HepG2 (cell line): ENCODE measurements at regions not wholly inside any gene's neighbourhood (a gene's known extent, or its start where the extent isn't known, plus 50 kb on each side); places are given as distances from the start of the nearest gene placed in this dataset.

Experiments
- ATAC-seq: fragments of 200-7000 bp; cut with Tn5 transposase; 3 replicates; pipeline ENCODE4 v1.9.1; 2020; ENCODE audit warnings: mild to moderate bottlenecking, moderate library complexity
- BruUV-seq: library from RNA; stranded (reverse); fragments of 400-500 nt; replicated peaks from 2 replicates; lab custom pipeline; 2021; lab: Mats Ljungman, UMichigan
- CTCF ChIA-PET: fragments of 300-600 bp; formaldehyde crosslinking; extraction: SDS; loops from one replicate; lab custom pipeline; 2021; ENCODE audit warnings: low total read pairs, inconsistent platforms, low intra/inter-chr PET ratio; lab: Yijun Ruan, JAX
- POLR2A ChIA-PET: fragments of 350-600 bp; sonication (Branson Sonifier 250); formaldehyde crosslinking; loops from one replicate; lab custom pipeline; 2020; ENCODE audit warnings: antibody characterized with exemption, inconsistent platforms; lab: Yijun Ruan, JAX
- DNase-seq: peaks from one replicate; pipeline ENCODE4 v3.0.0-alpha.2; 2015; ENCODE audit warnings: low spot score
- FAIRE-seq: peaks from 3 replicates; lab custom pipeline; 2011; peaks lifted over from hg19 to GRCh38; lab: Jason Lieb, UNC
- H2AFZ ChIP-seq: one replicate; pipeline ENCODE4 v1.6.1; 2011; ENCODE audit warnings: low read length, inconsistent platforms
- H3K27ac ChIP-seq: fragments of 300-600 bp; 3 replicates; pipeline ENCODE4 v1.8.0; 2011; ENCODE audit warnings: mixed run types, mild to moderate bottlenecking, mixed read lengths, low read length, inconsistent platforms; ENCODE audit not compliant: insufficient read depth; ENCODE audit errors: extremely low read length
- H3K27me3 ChIP-seq, 2 experiments: fragments of 200-600 bp in 1 of 2; 2 replicates in 1 of 2; 3 replicates in 1 of 2; pipeline versions ENCODE4 v1.6.0 to v1.8.0; 2011; ENCODE audit warnings: low read length in 2 of 2, mild to moderate bottlenecking in 2 of 2, moderate library complexity in 2 of 2, inconsistent platforms in 1 of 2; ENCODE audit not compliant: insufficient read depth in 2 of 2, control insufficient read depth in 1 of 2
- H3K36me3 ChIP-seq, 2 experiments: fragments of 200-600 bp in 1 of 2; replicated peaks in 1 of 2; 2 replicates in 1 of 2; 3 replicates in 1 of 2; pipeline versions ENCODE4 v1.5.1 to v1.8.0; 2011; ENCODE audit warnings: low read length in 2 of 2, inconsistent platforms in 1 of 2; ENCODE audit not compliant: insufficient read depth in 2 of 2, control insufficient read depth in 1 of 2
- H3K4me1 ChIP-seq: 2 replicates; pipeline ENCODE4 v1.5.1; 2012; ENCODE audit warnings: low read length, inconsistent platforms; ENCODE audit not compliant: insufficient read depth
- H3K4me2 ChIP-seq: 2 replicates; pipeline ENCODE4 v1.6.0; 2011; ENCODE audit warnings: low read depth, low read length, inconsistent platforms
- H3K4me3 ChIP-seq, 3 experiments: fragments of 200-600 bp in 1 of 3; sonication (generic), shearing (Covaris generic) in 1 of 3; replicated peaks in 1 of 3; 2 replicates each; pipeline ENCODE4 v1.5.1; 2011 to 2016; ENCODE audit warnings: low read length in 3 of 3, inconsistent platforms in 2 of 3, low read depth in 2 of 3, mild to moderate bottlenecking in 2 of 3, control low read depth in 1 of 3, mixed read lengths in 1 of 3; ENCODE audit not compliant: insufficient read depth in 1 of 3
- H3K79me2 ChIP-seq: one replicate; pipeline ENCODE4 v1.6.1; 2011; ENCODE audit warnings: low read length, inconsistent platforms; ENCODE audit not compliant: insufficient read depth
- H3K9ac ChIP-seq: 2 replicates; pipeline ENCODE4 v1.6.0; 2011; ENCODE audit warnings: mild to moderate bottlenecking, low read depth, low read length, inconsistent platforms; ENCODE audit not compliant: insufficient read depth
- H3K9me3 ChIP-seq: 2 replicates; pipeline ENCODE4 v1.5.1; 2012; ENCODE audit warnings: mild to moderate bottlenecking, low read length
- H4K20me1 ChIP-seq: 2 replicates; pipeline ENCODE4 v1.6.0; 2011; ENCODE audit warnings: inconsistent platforms, mild to moderate bottlenecking, low read length, moderate library complexity; ENCODE audit not compliant: insufficient read depth
- AKNA ChIP-seq: sonication (generic); formaldehyde crosslinking; IDR thresholded peaks from 2 replicates; pipeline ENCODE4 v1.4.0; 2020; ENCODE audit warnings: missing genetic modification reagents, borderline replicate concordance
- CENPX ChIP-seq: sonication (generic); formaldehyde crosslinking; IDR thresholded peaks from 2 replicates; pipeline ENCODE4 v1.9.0; 2021; ENCODE audit warnings: mild to moderate bottlenecking, missing genetic modification reagents, moderate library complexity
- MAFF ChIP-seq: IDR thresholded peaks from 2 replicates; pipeline ENCODE4 v1.6.1; 2011; ENCODE audit warnings: low read depth, low read length, improper control_type of control experiment
- MAFK ChIP-seq, 2 experiments: IDR thresholded peaks in 1 of 2; conservative IDR thresholded peaks in 1 of 2; 2 replicates each; pipeline ENCODE4 v1.6.1; 2011; ENCODE audit warnings: improper control_type of control experiment in 2 of 2, low read length in 2 of 2
- MXI1 ChIP-seq: IDR thresholded peaks from 3 replicates; pipeline ENCODE4 v1.6.1; 2012; ENCODE audit warnings: low read depth, low read length, inconsistent platforms, borderline replicate concordance
- ZNF33A ChIP-seq: sonication (generic); formaldehyde crosslinking; IDR thresholded peaks from 2 replicates; pipeline ENCODE4 v1.5.1; 2020; ENCODE audit warnings: missing genetic modification reagents, mild to moderate bottlenecking, moderate library complexity, borderline replicate concordance
- WGBS: methylation state at CpG from one replicate; pipeline ENCODE4 v1.1.6; 2017; ENCODE audit warnings: low lambda C conversion rate; 5-methylcytosine and 5-hydroxymethylcytosine counted together
- in situ Hi-C: cut with HindIII; loops from 2 replicates; pipeline ENCODE4 v1.10.0; 2017; ENCODE audit warnings: low pct_unique_long_range_greater_than_20kb; ENCODE audit not compliant: extremely low pct_ligation_motif_present
- intact Hi-C: fragments of 100-400 bp; cut with micrococcal nuclease; formaldehyde crosslinking; loops from one replicate; pipeline ENCODE4 v1.10.0; 2022; ENCODE audit not compliant: unreplicated experiment

DNA sequence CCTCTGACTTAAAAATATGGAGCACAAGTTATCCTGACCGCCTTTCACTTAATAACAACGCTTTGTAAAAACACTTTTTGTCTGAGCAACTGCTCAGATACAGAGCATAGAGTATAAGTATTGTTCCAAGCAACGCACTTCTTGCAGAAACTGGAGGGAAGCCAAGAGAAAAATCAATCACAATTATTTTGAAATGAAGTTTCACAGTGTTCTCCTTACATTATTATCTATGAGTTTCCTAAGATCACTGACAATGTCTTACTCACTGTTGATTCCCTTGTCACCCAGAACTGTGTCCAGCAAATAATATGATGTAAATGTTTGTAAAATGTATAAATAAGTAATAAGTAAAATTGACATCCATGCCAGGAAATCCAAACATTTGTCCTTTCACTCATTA, 184.6 kb upstream of the GPR149 start (continued):
- TF ChIP-seq AKNA (CRISPR knock-in tag), result no peak
- no peak for TF ChIP-seq ZNF33A (CRISPR knock-in tag)

DNA sequence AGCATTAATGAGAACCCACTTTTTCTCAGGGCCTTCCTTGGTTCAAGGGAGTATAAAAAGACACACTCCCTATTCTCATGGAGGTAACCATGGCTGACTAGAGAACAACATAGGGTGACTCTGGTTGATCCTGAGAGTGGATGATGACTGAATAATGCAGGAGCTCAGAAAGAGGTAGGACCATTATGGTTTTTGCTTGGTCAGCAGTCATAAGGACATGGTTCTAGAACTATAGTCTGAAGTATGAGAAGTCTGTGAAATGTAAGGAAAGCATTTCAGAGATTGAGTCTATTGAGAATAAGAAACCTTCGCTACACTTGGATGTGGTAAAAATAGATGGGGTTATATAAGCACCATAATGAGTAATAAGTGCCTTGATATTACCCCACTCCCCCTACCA, 184.1 kb upstream of the GPR149 start:
- H2AFZ ChIP-seq, result no peak overlapping the region
- 0% methylated on average over 1 of the region's 1 CpG for WGBS
- H3K79me2 ChIP-seq, result no peaks in the 10 kb centered on the region
- TF ChIP-seq MAFF (peak; percentile 66), CENPX (no peak), MAFK (conservative IDR thresholded peaks at IDR 0.05 in 1 of 2, IDR thresholded peaks at IDR 0.05 in 1 of 2; ENCODE audit: low read length in 2 of 2) (peak; percentile 73 to 83), MXI1 (no peak)
- CTCF ChIA-PET, result no interaction called here
- H3K4me2 ChIP-seq, result no peak overlapping the region
- no peaks in the 10 kb centered on the region for H3K27me3 ChIP-seq
- FAIRE-seq (no peak), ATAC-seq (no peak), DNase-seq (no peak)
- H3K36me3 ChIP-seq, result no peaks in the 10 kb centered on the region
- in situ Hi-C loops (no loop called here), intact Hi-C loops (no loop called here)
- no peaks in the 10 kb centered on the region for H3K9me3 ChIP-seq
- H4K20me1 ChIP-seq, result no peaks in the 10 kb centered on the region
- no peak overlapping the region for H3K4me3 ChIP-seq
- no peaks in the 10 kb centered on the region for H3K4me1 ChIP-seq
- BruUV-seq, result no TSS peak
- H3K27ac ChIP-seq, result no peak overlapping the region
- POLR2A ChIA-PET, result no interaction called here
- no peak overlapping the region for H3K9ac ChIP-seq
